Right atrium auricular region (tissue), 2 donors: ENCODE measurements at regions not wholly inside any gene's neighbourhood (a gene's known extent, or its start where the extent isn't known, plus 50 kb on each side); places are given as distances from the start of the nearest gene placed in this dataset.
"Not testable (repeated sequence)": the region's sequence is repeated elsewhere in the genome, so short reads cannot be mapped to it uniquely, and the experiment has no call there.

ENCODE experiments used
- DNase-seq: peaks from one replicate; pipeline ENCODE4 v3.0.0-alpha.2; 2019; ENCODE audit warnings: low spot score
- H3K27ac ChIP-seq, 2 donors: fragments of 200-600 bp; sonication (generic); 1 replicate in 1 of 2; 2 replicates in 1 of 2; pipeline ENCODE4 v1.5.1; 2016 to 2019
- H3K27me3 ChIP-seq, 2 donors: fragments of 200-600 bp; sonication (generic); one replicate each; pipeline versions ENCODE4 v1.5.1 to v1.6.0; 2017 to 2019
- H3K36me3 ChIP-seq: fragments of 200-600 bp; sonication (generic); one replicate; pipeline ENCODE4 v1.5.1; 2016
- H3K4me1 ChIP-seq, 2 donors: fragments of 200-600 bp; sonication (generic); one replicate each; pipeline versions ENCODE4 v1.5.1 to v1.6.0; 2017 to 2019
- H3K4me3 ChIP-seq, 2 donors: fragments of 200-600 bp; sonication (generic); 1 replicate in 1 of 2; 2 replicates in 1 of 2; pipeline ENCODE4 v1.5.1; 2017 to 2019; ENCODE audit warnings: mild to moderate bottlenecking in 1 of 2, moderate library complexity in 1 of 2
- H3K9me3 ChIP-seq, 2 donors: fragments of 200-600 bp; sonication (generic); one replicate each; pipeline ENCODE4 v1.5.1; 2019
- TF ChIP-seq, protein P1 (sequence below), 2 donors: fragments of 200-600 bp; sonication (generic); IDR thresholded peaks; one replicate each; pipeline ENCODE4 v1.5.1; 2019; ENCODE audit warnings: antibody characterized with exemption in 2 of 2

DNA sequence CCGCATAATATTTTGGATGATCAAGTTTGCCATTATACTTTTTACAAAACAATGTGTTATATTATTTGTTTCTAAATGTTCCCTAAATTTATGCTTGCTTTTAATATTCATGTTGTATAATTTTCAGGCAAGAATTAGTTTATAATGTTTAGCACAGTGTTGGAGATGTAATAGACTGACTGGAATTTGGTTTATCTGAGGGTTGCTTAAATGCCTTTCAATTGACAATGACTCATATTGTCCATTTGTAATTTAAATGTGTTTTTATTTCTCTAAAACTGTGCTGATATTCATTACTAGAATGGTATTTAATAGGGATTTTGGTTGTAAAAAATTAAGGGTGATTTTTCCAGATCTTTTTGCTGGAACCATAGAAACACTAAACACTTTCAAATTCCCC, 788.4 kb downstream of the SLC6A15 start:
- no peak for DNase-seq
- no peaks in the 10 kb centered on the region for H3K36me3 ChIP-seq
- no peaks in the 10 kb centered on the region for H3K9me3 ChIP-seq
- TF ChIP-seq, protein P1, sequence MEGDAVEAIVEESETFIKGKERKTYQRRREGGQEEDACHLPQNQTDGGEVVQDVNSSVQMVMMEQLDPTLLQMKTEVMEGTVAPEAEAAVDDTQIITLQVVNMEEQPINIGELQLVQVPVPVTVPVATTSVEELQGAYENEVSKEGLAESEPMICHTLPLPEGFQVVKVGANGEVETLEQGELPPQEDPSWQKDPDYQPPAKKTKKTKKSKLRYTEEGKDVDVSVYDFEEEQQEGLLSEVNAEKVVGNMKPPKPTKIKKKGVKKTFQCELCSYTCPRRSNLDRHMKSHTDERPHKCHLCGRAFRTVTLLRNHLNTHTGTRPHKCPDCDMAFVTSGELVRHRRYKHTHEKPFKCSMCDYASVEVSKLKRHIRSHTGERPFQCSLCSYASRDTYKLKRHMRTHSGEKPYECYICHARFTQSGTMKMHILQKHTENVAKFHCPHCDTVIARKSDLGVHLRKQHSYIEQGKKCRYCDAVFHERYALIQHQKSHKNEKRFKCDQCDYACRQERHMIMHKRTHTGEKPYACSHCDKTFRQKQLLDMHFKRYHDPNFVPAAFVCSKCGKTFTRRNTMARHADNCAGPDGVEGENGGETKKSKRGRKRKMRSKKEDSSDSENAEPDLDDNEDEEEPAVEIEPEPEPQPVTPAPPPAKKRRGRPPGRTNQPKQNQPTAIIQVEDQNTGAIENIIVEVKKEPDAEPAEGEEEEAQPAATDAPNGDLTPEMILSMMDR (IDR thresholded peaks at IDR 0.05): no peak
- no peak overlapping the region for H3K27ac ChIP-seq
- no peaks in the 10 kb centered on the region for H3K27me3 ChIP-seq
- H3K4me1 ChIP-seq: no peaks in the 10 kb centered on the region
- H3K4me3 ChIP-seq: no peak overlapping the region

DNA sequence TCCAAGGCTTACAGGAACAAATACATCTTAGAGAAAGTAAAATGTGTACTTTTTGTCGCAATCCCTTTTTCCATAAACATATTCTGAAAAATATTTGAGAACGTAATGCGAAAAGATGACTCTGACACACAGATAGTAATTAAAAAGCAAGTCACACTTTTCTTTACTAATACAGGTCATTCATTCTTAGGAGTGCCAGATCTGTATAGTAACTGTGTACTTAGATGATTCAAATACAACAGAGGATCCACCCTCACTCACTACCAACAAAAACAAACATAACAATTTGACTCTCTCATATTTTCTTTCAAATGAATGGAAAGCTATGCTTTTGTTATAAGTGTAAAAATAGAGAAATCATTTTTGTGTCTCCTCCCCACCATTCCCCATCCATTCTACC, 795.4 kb downstream of the SLC6A15 start:
- Histone ChIP-seq H3K27me3 (no peaks in the 10 kb centered on the region), H3K36me3 (no peaks in the 10 kb centered on the region), H3K4me3 (no peak overlapping the region), H3K27ac (no peak overlapping the region), H3K4me1 (no peaks in the 10 kb centered on the region), H3K9me3 (no peaks in the 10 kb centered on the region)
- TF ChIP-seq, protein P1 (IDR thresholded peaks at IDR 0.05): no peak
- no peak for DNase-seq

DNA sequence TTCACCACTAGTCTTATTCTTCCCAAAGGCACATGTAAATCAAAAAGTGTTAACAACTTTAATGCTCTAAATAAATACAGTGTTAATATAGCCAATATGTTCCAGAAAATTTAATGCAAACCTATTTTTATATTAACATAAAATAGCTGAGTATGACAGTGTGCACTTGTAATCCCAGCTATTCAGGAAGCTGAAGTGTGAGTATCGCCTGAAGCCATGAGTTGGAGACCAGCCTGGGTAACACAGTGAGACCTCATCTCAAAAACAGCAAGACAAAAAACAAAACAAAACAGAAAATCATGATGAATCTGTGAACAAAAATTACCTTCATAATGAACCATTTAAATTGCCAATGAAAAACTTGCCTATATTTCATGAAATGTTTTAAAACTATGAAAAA, 798.9 kb downstream of the SLC6A15 start:
- no peaks in the 10 kb centered on the region for H3K4me1 ChIP-seq
- H3K9me3 ChIP-seq: no peaks in the 10 kb centered on the region
- H3K36me3 ChIP-seq: no peaks in the 10 kb centered on the region
- H3K27me3 ChIP-seq: no peaks in the 10 kb centered on the region
- H3K27ac ChIP-seq: no peak overlapping the region
- H3K4me3 ChIP-seq: no peak overlapping the region
- DNase-seq: no peak
- TF ChIP-seq, protein P1 (IDR thresholded peaks at IDR 0.05): no peak

DNA sequence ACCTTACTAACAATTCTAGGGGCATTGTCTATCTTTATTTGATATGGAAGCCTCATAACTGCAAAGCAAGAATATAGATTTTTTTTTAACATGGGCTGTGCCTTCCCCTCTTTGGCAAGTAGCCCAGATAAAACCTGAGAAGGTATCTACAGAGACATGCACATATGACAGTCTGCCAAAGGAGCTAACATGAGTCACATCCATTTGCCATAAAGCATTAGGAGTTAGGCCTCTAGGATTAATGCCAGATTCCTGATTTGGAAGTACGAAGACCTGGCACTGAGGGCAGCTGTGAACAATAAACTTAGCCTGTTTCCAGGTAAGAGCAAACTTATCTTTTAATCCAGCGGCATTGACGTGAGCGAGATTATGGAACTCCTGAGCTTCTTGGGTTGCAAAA, 808.7 kb downstream of the SLC6A15 start:
- not testable (repeated sequence) for DNase-seq, H3K27ac ChIP-seq, H3K36me3 ChIP-seq, H3K4me1 ChIP-seq, H3K4me3 ChIP-seq, H3K27me3 ChIP-seq
- H3K9me3 ChIP-seq: peaks cover 0 to 51% of the 10 kb centered on the region in 2 donors

DNA sequence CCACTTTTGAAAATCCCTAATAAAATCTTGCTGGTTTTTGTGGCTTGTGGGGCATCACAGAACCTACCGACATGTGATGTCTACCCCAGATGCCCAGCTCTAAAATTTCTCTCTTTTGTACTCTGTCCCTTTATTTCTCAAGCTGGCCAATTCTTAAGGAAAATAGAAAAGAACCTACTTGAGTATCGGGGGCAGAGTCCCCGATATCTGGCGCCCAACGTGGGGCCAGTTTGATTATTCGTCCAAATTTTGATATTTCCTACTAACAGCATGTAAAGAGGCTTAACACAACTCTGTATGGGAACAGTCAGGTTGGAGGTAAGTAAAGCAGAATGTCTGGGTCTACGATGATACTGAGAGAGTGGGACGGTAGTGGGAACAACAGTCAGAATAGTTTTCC, 810.6 kb downstream of the SLC6A15 start:
- not testable (repeated sequence) for H3K27me3 ChIP-seq, H3K36me3 ChIP-seq, H3K27ac ChIP-seq, DNase-seq, H3K4me3 ChIP-seq, H3K4me1 ChIP-seq
- peaks cover 0 to 50% of the 10 kb centered on the region in 2 donors for H3K9me3 ChIP-seq

DNA sequence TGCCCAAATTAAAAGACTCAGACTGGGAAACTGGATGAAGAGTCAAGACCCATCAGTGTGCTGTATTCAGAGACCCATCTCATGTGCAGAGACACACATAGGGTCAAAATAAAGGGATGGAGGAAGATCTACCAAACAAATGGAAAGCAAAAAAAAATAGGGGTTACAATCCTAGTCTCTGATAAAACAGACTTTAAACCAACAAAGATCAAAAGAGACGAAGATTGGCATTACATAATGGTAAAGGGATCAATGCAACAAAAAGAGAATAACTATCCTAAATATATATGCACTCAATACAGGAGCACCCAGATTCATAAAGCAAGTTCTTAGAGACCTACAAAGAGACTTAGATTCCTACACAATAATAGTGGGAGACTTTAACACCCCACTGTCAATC, 813.0 kb downstream of the SLC6A15 start:
- H3K9me3 ChIP-seq: peaks cover 0 to 47% of the 10 kb centered on the region in 2 donors
- DNase-seq, H3K27ac ChIP-seq, H3K27me3 ChIP-seq, H3K4me3 ChIP-seq, H3K36me3 ChIP-seq, H3K4me1 ChIP-seq: not testable (repeated sequence)

DNA sequence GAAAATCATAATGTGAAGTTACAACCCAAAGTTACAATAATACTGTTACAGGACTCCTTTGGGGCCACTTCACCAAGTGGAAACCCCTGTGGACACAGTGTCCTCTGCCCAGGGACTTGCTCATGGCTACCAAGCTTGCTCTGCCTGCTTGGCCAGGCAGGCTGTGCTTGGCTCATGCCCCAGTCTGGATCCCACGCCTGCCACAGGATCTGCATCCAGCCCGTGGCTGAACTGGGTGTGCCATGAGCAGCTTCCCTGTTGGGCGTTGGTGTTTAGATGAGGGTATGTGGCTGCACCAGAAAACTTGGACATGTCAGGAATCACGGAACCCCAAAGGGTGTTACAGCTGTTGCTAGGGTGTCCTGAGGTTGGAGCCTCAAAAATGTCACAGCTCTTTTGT, 820.9 kb downstream of the SLC6A15 start:
- no peak for DNase-seq
- no peaks in the 10 kb centered on the region for H3K27me3 ChIP-seq
- H3K9me3 ChIP-seq: peaks cover 0 to 7% of the 10 kb centered on the region in 2 donors
- H3K36me3 ChIP-seq: no peaks in the 10 kb centered on the region
- H3K27ac ChIP-seq: no peak overlapping the region
- no peaks in the 10 kb centered on the region for H3K4me1 ChIP-seq
- no peak overlapping the region for H3K4me3 ChIP-seq
- TF ChIP-seq, protein P1 (IDR thresholded peaks at IDR 0.05): no peak
